ENCODE measurements at regions not wholly inside any gene's neighbourhood (a gene's known extent, or its start where the extent isn't known, plus 50 kb on each side); places are given as distances from the start of the nearest gene placed in this dataset.
"Not testable (repeated sequence)": the region's sequence is repeated elsewhere in the genome, so short reads cannot be mapped to it uniquely, and the experiment has no call there.

GRCh38 chr10:42419789-42420188 is 218.6 kb downstream of the ZNF33B start:
- DNase-seq = no peak
- no peaks in the 10 kb centered on the region for H3K36me3 ChIP-seq
- no peak overlapping the region for H3K4me3 ChIP-seq
- H3K27ac ChIP-seq = no peak overlapping the region
- 40 to 41% methylated on average over 1 to 2 of the region's 2 CpGs for WGBS, 2 donors
- H3K27me3 ChIP-seq = no peaks in the 10 kb centered on the region
- H3K4me1 ChIP-seq = no peaks in the 10 kb centered on the region
- H3K9me3 ChIP-seq = no peaks in the 10 kb centered on the region
- intact Hi-C loops (cut with DNase I) = no loop called here
- TF ChIP-seq POLR2A (IDR thresholded peaks at IDR 0.05) = no peak
- no peak for TF ChIP-seq CTCF (IDR thresholded peaks at IDR 0.05)

GRCh38 chr10:42380926-42381547 is 257.3 kb downstream of the ZNF33B start:
- TF ChIP-seq CTCF (IDR thresholded peaks at IDR 0.05) = no peak
- no peak for TF ChIP-seq POLR2A (IDR thresholded peaks at IDR 0.05)
- Histone ChIP-seq H3K27me3 (no peaks in the 10 kb centered on the region), H3K9me3 (no peaks in the 10 kb centered on the region), H3K27ac (no peak overlapping the region), H3K4me1 (no peaks in the 10 kb centered on the region), H3K36me3 (no peaks in the 10 kb centered on the region), H3K4me3 (no peak overlapping the region)
- intact Hi-C loops (cut with DNase I) = no loop called here
- WGBS, 2 donors = 66 to 82% methylated on average over 6 to 7 of the region's 7 CpGs
- no peak for DNase-seq

GRCh38 chr10:42367532-42368230 is 270.7 kb downstream of the ZNF33B start:
- peak overlapping the region; percentile 60 to 79 (median 64) for H3K4me3 ChIP-seq
- no peaks in the 10 kb centered on the region for H3K27me3 ChIP-seq
- peaks cover 0 to 7% (median 0%) of the 10 kb centered on the region in 3 donors for H3K9me3 ChIP-seq
- no peaks in the 10 kb centered on the region for H3K36me3 ChIP-seq
- intact Hi-C loops (cut with DNase I) = no loop called here
- H3K4me1 ChIP-seq = peaks cover 0 to 12% (median 0%) of the 10 kb centered on the region in 3 donors
- H3K27ac ChIP-seq = peak overlapping the region in 3 of 4 donors; percentile 21 to 46 (median 43)
- DNase-seq = peak; percentile 15
- 7 to 14% methylated on average over 1 to 10 of the region's 33 CpGs for WGBS, 2 donors
- TF ChIP-seq CTCF (IDR thresholded peaks at IDR 0.05) (no peak), POLR2A (IDR thresholded peaks at IDR 0.05) (no peak)

GRCh38 chr10:42351745-42352144 is 286.6 kb downstream of the ZNF33B start:
- Histone ChIP-seq H3K4me1 (no peaks in the 10 kb centered on the region), H3K36me3 (peaks cover 0 to 14% (median 0%) of the 10 kb centered on the region in 3 donors), H3K27ac (no peak overlapping the region), H3K9me3 (peaks cover 0 to 57% (median under 1%) of the 10 kb centered on the region in 3 donors), H3K4me3 (no peak overlapping the region), H3K27me3 (no peaks in the 10 kb centered on the region)
- 76 to 91% methylated on average over 1 of the region's 1 CpG for WGBS, 2 donors
- no peak for DNase-seq
- TF ChIP-seq POLR2A (IDR thresholded peaks at IDR 0.05) (no peak), CTCF (IDR thresholded peaks at IDR 0.05) (no peak)
- intact Hi-C loops (cut with DNase I) = no loop called here

- intact Hi-C loops (cut with DNase I) = not testable (repeated sequence)
Measured at GRCh38 chr10:42336593-42337337, 301.6 kb downstream of the ZNF33B start.

GRCh38 chr10:42335653-42336296 is 302.6 kb downstream of the ZNF33B start:
- intact Hi-C loops (cut with DNase I); H3K4me1 ChIP-seq; H3K36me3 ChIP-seq; H3K27ac ChIP-seq; DNase-seq; H3K4me3 ChIP-seq; H3K27me3 ChIP-seq: not testable (repeated sequence)
- WGBS, 2 donors = 74 to 86% methylated on average over 2 of the region's 2 CpGs
- peaks cover 9 to 91% (median 54%) of the 10 kb centered on the region in 3 donors for H3K9me3 ChIP-seq

More at GRCh38 chr10:42336593-42337337, 301.6 kb downstream of the ZNF33B start:
- H3K4me1 ChIP-seq, DNase-seq, H3K4me3 ChIP-seq, H3K27ac ChIP-seq, H3K36me3 ChIP-seq, H3K27me3 ChIP-seq: not testable (repeated sequence)
- 84 to 87% methylated on average over 6 of the region's 6 CpGs for WGBS, 2 donors
- peaks cover 9 to 92% (median 58%) of the 10 kb centered on the region in 3 donors for H3K9me3 ChIP-seq

All from esophagus squamous epithelium (tissue), 5 donors.